Osteoblast (primary cell): ENCODE measurements at regions not wholly inside any gene's neighbourhood (a gene's known extent, or its start where the extent isn't known, plus 50 kb on each side); places are given as distances from the start of the nearest gene placed in this dataset.
"Not testable (repeated sequence)": the region's sequence is repeated elsewhere in the genome, so short reads cannot be mapped to it uniquely, and the experiment has no call there.

Source experiments
- DNase-seq: peaks from one replicate; pipeline ENCODE4 v3.0.0; 2011; ENCODE audit warnings: low spot score, mixed read lengths; ENCODE audit not compliant: insufficient read length; ENCODE audit errors: missing footprints
- H2AFZ ChIP-seq: 2 replicates; pipeline ENCODE4 v1.6.0; 2011; ENCODE audit warnings: mild to moderate bottlenecking, low read length
- H3K27ac ChIP-seq: 2 replicates; pipeline ENCODE4 v1.5.1; 2011; ENCODE audit warnings: mild to moderate bottlenecking, low read depth, low read length, moderate library complexity
- H3K27me3 ChIP-seq: 2 replicates; pipeline ENCODE4 v1.6.0; 2012; ENCODE audit warnings: mild to moderate bottlenecking, control low read depth, inconsistent platforms, low read length, moderate library complexity; ENCODE audit not compliant: insufficient read depth
- H3K36me3 ChIP-seq: 2 replicates; pipeline ENCODE4 v1.5.1; 2011; ENCODE audit warnings: mild to moderate bottlenecking, low read length, control low read depth, moderate library complexity; ENCODE audit not compliant: insufficient read depth
- H3K4me1 ChIP-seq: 2 replicates; pipeline ENCODE4 v1.5.1; 2011; ENCODE audit warnings: mild to moderate bottlenecking, low read length, control low read depth, moderate library complexity; ENCODE audit not compliant: insufficient read depth
- H3K4me2 ChIP-seq: 2 replicates; pipeline ENCODE4 v1.6.0; 2011; ENCODE audit warnings: mild to moderate bottlenecking, low read length; ENCODE audit not compliant: insufficient read depth
- H3K4me3 ChIP-seq: fragments of 200-600 bp; sonication (generic); 3 replicates; pipeline ENCODE4 v1.5.1; 2012; ENCODE audit warnings: mild to moderate bottlenecking, low read length, inconsistent platforms; ENCODE audit not compliant: insufficient read depth
- H3K79me2 ChIP-seq: 2 replicates; pipeline ENCODE4 v1.6.0; 2012; ENCODE audit warnings: mild to moderate bottlenecking, low read length, control low read depth, inconsistent platforms; ENCODE audit not compliant: insufficient read depth
- H3K9me3 ChIP-seq: 2 replicates; pipeline ENCODE4 v1.5.1; 2011; ENCODE audit warnings: low read depth, low read length, control low read depth
- H4K20me1 ChIP-seq: 2 replicates; pipeline ENCODE4 v1.6.0; 2012; ENCODE audit warnings: mild to moderate bottlenecking, low read length, control low read depth; ENCODE audit not compliant: insufficient read depth
- CTCF ChIP-seq: IDR thresholded peaks from 2 replicates; pipeline ENCODE4 v1.5.1; 2011; ENCODE audit warnings: mild to moderate bottlenecking, low read depth, low read length, moderate library complexity; ENCODE audit errors: extremely low read depth

- not testable (repeated sequence) for H3K27ac ChIP-seq, H4K20me1 ChIP-seq, H3K79me2 ChIP-seq, H3K4me1 ChIP-seq, H3K36me3 ChIP-seq, H3K4me3 ChIP-seq, H2AFZ ChIP-seq, H3K4me2 ChIP-seq, H3K9me3 ChIP-seq, DNase-seq, H3K27me3 ChIP-seq
Observed at GRCh38 chr6:127406722-127407121, 52.5 kb downstream of the KIAA0408 start.

- no peaks in the 10 kb centered on the region for H4K20me1 ChIP-seq
- no peak for DNase-seq
- no peak for TF ChIP-seq CTCF
Observed at GRCh38 chr6:127406122-127406521, 53.1 kb downstream of the KIAA0408 start.

GRCh38 chr6:127404594-127405178 is 54.5 kb downstream of the KIAA0408 start:
- Histone ChIP-seq H4K20me1 (no peaks in the 10 kb centered on the region), H3K27me3 (no peaks in the 10 kb centered on the region), H3K4me3 (no peak overlapping the region), H3K36me3 (no peaks in the 10 kb centered on the region), H3K9me3 (no peaks in the 10 kb centered on the region), H3K79me2 (no peaks in the 10 kb centered on the region), H3K27ac (no peak overlapping the region), H3K4me1 (peaks cover 7% of the 10 kb centered on the region), H2AFZ (peak overlapping the region; percentile 80), H3K4me2 (no peak overlapping the region)
- no peak for TF ChIP-seq CTCF
- DNase-seq = no peak

More at GRCh38 chr6:127406122-127406521, 53.1 kb downstream of the KIAA0408 start:
- H3K27me3 ChIP-seq = no peaks in the 10 kb centered on the region
- no peaks in the 10 kb centered on the region for H3K36me3 ChIP-seq
- no peak overlapping the region for H3K27ac ChIP-seq
- H3K4me1 ChIP-seq = peaks cover 7% of the 10 kb centered on the region
- H3K4me3 ChIP-seq = no peak overlapping the region
- no peaks in the 10 kb centered on the region for H3K9me3 ChIP-seq
- H2AFZ ChIP-seq = no peak overlapping the region
- no peak overlapping the region for H3K4me2 ChIP-seq
- H3K79me2 ChIP-seq = no peaks in the 10 kb centered on the region

GRCh38 chr6:127404133-127404532 is 55.1 kb downstream of the KIAA0408 start:
- no peak for DNase-seq
- H3K4me3 ChIP-seq = no peak overlapping the region
- TF ChIP-seq CTCF = no peak
- no peak overlapping the region for H3K4me2 ChIP-seq
- H3K27me3 ChIP-seq = no peaks in the 10 kb centered on the region
- H4K20me1 ChIP-seq = no peaks in the 10 kb centered on the region
- H3K9me3 ChIP-seq = no peaks in the 10 kb centered on the region
- H3K27ac ChIP-seq = no peak overlapping the region
- no peaks in the 10 kb centered on the region for H3K36me3 ChIP-seq
- H3K79me2 ChIP-seq = no peaks in the 10 kb centered on the region
- H2AFZ ChIP-seq = peak overlapping the region; percentile 71
- H3K4me1 ChIP-seq = peaks cover 7% of the 10 kb centered on the region
